HG03342 (cell line): ENCODE measurements at regions not wholly inside any gene's neighbourhood (a gene's known extent, or its start where the extent isn't known, plus 50 kb on each side); places are given as distances from the start of the nearest gene placed in this dataset.

Source experiments
- ATAC-seq: cut with Tn5 transposase; IDR thresholded peaks from one replicate; pipeline ENCODE4 v1.9.1; 2021; ENCODE audit warnings: mild to moderate bottlenecking, moderate library complexity; ENCODE audit not compliant: unreplicated experiment

DNA sequence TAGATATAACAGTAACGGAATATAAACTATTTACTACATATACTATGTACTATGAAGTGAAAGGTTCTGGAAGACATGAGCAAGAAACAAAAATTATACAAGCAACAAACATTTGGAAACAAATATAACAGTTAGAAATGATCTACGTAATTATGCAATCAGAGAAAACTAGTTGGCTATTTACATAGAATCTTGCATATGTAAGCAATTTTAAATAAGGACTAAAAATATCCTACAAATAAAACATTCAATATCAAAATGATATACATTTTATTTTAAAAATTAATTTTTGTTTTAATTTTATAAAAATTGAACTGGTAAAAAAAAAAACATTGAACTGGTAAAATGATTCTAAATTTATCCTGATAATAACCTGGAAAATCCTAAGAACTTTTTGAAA, 642.5 kb upstream of the PCDH10 start:
- no peak for ATAC-seq

DNA sequence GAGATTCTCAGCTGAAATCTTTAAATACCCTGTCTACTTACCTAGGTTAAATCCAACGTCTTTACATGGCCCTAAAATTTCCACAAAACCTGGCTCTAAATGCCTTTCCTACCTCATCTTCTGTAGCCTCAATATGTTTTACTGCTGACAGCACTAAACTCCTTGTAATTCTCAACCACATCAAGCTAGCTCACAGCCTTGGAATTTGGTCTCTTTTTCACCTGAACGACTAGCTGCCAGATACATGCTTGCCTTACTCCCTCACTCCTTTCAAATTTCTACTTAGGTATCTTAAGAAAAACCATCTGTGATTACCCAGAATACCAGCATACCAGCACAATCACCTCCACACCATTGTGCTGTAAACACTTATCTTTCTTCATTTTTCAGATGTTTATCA, 635.6 kb upstream of the PCDH10 start:
- ATAC-seq: no peak

DNA sequence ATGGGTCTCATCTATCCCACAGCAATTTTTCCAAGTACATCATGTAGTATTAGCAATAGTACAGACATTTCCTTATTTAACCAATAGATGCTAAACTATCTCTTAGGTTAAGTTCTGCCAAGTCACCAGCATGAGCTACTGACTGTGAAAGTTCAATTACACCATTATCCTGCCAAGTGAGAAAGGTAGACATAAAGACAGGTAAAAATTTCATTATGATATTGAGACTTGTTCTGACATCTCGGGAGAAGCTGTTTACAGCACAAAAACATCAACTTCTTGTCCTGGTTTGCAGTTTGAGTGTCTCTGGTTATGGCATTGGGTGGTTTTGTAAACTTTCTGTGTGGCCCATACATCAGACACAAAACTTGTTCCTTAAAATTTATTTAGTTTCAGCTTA, 622.4 kb upstream of the PCDH10 start:
- ATAC-seq: no peak

DNA sequence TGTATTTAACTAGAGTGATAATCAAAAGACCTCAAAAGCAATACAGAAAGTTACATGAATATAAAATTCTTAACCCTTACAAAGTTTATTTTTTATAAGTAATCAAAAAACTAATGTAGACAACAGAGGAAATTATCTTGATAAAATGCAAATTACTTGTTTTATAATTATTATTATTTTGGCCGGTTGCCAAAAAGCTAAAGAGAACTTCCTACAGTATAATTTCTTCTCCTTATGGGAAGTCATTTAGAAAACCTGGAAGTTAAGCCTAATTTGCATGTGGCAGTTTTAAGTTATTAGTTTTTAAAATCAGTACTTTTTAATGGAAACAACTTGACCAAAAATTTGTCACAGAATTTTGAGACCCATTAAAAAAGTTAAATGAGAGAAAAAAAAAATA, 621.3 kb upstream of the PCDH10 start:
- ATAC-seq: no peak

DNA sequence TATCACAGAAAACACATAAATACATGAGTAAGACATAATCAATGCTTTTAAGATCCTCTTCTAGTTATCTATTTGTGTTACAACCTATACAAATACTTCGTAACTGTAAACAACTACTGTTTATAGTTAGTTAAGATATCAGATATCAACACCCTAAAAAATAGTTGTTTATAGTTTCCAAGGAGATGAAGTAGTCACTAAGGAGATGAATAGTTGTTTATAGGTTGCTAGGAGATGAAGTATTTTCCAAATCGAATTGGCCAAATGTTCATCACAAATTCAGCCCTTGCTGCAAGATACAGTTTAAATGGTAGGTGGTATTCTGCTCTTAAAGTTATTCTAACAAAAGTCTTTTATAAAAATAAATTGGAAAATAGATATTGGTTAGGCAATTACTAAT, 618.2 kb upstream of the PCDH10 start:
- no peak for ATAC-seq

DNA sequence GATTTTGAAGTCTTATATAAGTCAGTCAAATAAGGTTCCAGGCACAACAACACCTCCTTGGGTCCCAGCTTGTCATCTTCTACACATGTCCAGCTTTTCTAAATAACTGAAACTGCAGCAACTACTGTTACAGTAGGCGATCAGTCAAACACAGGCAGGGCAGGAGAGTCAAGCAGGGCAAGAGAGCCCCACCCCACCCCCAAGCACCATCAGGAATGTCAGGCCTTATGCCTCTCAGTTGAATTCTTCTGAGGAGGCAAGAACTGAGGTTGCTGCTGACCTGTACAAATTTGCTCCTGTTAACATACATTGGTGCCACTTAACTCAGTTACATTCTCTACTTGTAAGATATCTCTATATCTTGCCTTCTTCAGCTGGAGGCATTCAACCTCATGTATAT, 608.8 kb upstream of the PCDH10 start:
- ATAC-seq: no peak

DNA sequence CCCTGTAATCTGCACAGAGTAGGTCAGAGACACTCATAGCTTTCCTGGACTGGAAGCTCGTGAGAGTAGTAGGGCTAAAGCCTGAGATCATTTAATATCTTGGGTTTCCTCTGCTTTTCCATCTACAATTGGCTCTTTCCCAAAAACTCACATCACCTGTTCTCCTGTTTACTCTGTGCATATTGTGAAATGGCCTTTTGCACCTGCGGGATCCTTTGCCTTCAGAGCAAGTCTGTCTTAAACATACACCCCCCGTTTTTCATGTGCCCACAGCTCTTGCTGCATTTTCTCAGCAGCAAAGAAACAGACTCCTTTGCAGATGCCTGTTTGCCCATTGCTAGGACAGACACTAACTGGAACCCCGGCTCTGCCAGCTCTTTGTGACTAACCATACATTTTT, 608.3 kb upstream of the PCDH10 start:
- no peak for ATAC-seq

DNA sequence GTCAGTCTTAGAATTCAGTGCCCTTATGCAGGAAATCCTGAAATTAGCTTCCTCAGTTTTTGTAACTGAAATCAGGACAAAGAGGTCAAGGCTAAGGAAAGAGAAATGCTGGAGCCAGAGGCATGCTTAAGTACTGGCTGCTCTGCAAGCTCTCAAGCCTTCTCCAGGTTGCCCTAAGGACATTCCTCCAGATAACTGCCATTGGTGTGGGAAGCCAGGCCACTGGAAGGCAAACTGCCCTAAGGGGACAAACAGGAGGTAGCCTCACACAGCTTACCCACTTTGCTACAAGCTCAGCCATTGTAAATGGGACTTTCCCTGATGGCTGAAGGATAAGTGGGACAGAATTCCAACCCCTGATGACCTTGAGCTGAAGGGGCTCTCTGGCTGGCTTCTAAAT, 606.9 kb upstream of the PCDH10 start:
- no peak for ATAC-seq

DNA sequence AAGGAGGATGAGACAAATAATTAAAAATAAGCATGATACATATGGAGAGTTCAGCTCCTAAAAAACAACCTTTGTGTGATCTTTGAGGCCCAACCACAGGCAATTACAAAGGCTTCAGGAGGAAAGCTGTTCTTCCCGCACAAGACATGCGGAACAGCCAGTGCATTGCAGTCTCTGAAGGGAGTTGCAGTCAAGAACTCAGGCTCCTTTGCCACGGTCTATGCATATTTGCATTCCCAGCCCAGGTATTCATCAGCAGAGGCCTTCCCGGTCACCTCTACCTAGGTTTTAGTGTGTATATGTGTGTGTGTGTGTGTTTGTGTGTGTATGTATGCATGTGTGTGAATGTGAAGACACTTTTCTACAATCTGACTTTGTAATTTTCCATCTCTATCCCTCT, 600.6 kb upstream of the PCDH10 start:
- no peak for ATAC-seq

DNA sequence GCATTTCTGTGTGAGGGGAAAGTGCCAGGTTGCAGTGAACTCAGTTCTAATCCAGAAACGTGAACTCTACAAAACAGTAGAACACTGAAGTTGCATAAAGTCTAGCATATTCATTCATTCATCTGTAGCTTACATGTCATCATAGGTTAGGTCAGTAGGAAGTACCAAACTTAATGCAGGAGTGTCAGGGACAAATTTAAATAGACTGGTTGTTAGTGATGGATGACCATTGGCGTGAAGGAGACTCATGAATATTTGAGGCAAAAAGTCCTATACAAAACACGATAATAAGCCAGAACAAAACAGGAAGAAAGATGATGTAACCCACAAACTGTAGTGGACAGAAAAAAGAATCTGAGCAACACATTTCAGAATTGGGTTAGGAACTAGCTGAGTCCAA, 592.8 kb upstream of the PCDH10 start:
- ATAC-seq: no peak

DNA sequence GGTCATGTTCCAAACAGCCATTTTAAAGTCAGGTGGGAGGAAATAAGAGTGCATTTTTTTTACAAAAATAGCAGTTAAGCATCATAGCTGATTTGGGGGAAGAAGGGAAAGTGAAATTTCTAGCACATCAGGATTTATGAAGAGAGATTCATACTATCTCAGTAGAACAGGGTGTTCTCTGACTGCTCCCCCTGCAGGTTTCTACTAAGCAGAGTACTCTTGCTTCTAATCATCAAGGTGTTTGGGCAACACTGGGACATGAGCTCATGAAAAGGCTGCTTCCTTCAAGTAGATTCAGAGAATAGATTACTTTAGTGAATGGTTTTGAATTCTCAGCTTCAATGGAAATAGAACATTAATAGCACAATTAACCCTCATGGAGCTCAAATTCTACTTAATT, 591.4 kb upstream of the PCDH10 start:
- ATAC-seq: no peak

DNA sequence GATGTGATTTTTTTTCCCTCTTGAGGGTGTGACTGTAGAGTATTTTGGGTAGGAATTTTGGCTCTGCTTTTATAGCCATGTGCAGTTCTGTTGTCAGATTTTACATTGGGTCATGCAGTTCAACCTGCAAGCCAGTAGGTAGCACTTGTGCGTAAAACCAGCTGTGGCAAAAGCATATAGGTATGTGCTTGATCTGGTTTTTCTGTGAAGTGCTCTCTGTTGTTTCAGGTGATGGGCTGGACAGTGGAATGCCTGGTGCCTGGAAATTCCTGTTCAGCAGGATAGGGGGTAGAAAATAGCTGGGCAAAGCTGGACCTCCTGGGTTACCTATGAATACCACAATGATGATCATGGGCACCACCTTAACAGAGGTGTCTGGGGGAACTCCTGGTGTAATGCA, 584.2 kb upstream of the PCDH10 start:
- ATAC-seq: no peak

DNA sequence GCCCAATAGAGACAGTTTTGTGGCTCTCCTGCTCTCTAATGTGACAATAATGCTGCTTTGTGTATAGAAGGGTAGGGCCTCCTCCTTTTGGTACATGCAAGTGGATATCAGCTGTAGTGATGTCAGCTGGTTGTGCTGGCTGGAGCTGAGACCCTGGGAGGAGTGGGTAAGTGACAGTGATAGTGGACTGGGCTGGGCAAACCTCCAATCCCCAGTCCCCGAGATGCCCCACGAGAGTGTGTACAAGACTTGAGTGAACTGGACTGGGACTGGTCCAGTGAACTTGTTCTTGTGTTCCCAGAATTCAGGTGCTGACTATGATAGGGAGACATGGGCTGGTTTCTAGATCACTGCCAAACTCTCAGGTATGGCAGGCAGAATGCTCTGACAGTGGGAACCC, 583.6 kb upstream of the PCDH10 start:
- ATAC-seq: no peak

DNA sequence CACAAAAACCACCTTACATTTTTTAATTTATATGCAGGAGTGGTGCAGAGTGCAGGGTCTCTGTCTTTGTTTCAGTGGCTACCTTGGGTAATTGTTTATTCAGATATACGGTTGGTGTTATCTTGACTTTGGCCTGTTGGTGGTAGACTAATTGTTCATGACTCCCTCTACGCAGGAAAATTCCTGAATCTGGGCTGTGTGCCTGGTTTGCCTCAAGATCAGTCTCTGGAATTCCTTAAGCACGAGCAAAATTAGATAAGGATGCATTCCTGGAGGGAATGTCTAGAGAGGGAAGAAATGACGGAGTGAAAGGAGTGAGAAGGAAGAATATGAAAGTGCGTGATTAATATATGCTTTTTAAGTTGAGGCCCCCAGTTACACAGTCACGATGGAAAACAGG, 576.9 kb upstream of the PCDH10 start:
- ATAC-seq: no peak

DNA sequence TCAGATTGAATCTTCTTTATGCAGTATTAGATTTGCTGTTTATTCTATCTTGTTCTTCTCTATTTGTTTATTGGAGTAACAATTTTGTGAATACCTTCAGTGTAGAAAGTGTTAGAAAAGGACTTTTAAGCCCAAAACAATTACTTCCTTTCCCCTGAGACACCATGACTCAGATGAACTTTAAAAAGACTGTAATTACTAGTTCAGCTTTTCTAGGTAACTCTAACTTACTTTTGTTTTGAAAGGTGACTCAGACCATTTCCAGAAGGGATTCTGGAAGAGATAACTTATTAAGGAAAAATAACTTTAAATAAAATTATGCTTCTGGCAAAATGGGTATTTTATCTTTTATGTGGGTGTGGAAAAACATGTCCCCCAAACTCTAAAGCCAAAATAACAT, 561.5 kb upstream of the PCDH10 start:
- ATAC-seq: no peak

DNA sequence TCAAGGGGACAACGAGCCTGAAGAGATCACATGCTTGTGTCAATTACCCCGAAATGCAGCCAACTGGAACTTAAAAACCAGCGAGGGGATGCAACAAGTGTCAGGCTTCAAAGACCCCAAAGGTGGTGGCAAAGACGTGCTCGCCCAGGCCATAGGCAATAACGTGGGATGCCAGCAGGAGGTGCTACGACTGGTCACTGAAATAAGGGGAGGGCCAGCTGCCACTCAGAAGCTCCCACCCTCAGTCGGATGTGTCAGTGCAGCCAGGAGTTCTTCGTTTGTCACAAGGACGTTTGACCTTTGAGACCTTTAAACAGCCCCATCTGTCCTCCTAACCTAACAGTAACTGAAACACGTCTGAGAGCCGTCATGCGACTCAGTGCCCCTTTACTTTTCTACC, 556.8 kb upstream of the PCDH10 start:
- no peak for ATAC-seq

DNA sequence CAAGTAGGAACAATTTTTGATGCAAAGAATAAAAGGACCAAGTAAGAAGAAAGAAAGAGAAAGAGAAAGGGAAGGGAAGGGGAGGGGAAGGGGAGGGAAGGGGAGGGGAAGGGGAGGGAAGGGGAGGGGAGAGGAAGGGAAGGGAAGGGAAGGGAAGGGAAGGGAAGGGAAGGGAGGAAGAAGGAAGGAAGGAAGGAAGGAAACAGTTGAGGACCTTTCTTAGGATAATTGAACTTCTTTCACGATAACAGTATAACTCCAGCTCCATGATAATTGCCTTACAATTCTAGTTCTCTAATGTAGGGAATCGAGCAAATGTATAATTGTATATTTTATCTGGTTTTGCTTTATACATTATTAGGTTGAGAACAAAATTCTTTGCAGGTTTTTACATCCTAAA, 556.2 kb upstream of the PCDH10 start:
- ATAC-seq: no peak

DNA sequence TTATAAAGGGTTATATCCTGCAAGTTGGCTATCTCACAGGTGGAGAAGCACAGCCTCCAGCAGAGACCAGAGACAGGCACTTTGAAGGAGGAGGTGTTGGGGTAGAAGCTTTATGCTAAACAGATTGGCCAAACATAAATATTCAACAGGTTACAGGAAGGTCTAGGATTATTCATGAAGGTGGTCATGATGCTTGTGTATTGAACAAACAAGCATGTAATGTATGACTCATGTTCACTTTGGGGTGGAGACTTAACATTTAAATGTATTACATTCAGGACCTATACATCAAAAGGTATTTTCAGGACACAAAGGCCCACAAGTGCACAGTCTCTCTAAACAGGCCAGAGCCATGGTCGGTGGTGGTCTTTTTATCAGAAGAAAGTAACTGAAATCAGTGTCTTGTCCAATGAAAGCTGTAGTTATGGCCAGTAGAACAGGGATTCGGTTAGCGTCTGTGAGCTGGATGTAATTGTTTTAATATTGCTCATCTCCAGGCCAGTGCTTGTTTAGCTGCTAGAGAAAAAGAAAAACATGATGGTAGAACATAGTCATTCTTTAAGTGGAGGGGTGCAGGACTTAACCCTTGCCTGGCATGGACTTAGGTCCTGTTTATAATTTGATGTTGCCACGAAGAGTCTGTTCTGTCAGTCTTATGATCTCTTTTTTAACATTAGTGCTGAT, 555.2 kb upstream of the PCDH10 start:
- no peak for ATAC-seq

DNA sequence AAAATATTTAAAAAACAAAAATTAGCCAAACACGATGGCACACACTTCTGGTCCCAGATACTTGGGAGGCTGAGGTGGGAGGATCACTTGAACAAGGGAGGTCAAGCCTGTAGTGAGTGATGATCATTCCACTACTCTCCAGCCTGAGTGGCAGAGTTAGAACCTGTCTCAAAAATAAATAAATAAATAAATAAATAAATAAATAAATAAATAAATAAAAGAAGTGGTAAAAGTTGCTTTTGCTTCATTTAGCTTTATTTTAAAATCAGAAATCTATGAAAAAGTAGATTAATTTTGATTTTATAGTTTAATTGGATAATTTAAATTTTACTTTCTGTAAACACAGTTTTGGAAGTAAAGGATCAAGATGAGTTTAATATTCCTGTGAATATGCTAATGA, 552.9 kb upstream of the PCDH10 start:
- no peak for ATAC-seq

DNA sequence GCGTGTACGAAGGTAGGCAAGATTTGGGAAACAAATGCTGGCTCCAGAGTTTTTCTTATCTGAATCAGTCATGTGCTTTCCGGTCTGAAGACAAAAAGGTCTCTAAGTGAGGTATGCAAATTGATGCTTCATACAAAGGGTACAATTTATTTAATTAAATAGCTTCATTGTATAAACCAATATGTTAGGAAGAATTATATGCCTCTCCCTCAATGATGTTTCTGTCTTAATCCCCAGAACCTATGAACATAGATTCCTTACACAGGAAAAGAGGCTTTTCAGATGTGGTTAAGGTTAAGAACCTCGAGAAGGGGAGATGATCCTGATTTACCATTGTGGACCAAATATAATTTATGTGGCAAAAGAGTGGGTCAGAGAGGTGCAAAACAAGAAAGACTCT, 543.5 kb upstream of the PCDH10 start:
- ATAC-seq: no peak

DNA sequence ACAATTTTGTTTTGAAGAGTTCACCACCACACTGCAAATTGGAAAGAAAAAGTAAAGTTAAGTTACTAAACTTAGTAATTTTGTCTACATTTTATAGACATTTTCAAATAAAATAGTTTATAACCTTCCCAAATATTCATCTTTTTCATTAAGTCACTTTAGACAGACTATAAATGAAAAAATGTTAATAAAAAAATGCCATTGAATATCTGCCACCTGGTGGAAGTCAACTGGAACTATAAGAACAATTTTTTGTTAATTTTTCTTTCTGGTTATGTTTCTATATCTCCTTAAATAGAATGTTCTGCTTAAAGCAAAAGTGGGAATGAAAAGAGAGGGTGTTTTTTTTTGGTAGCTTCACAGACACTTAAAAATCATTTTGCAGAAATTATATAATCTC, 534.4 kb upstream of the PCDH10 start:
- no peak for ATAC-seq

DNA sequence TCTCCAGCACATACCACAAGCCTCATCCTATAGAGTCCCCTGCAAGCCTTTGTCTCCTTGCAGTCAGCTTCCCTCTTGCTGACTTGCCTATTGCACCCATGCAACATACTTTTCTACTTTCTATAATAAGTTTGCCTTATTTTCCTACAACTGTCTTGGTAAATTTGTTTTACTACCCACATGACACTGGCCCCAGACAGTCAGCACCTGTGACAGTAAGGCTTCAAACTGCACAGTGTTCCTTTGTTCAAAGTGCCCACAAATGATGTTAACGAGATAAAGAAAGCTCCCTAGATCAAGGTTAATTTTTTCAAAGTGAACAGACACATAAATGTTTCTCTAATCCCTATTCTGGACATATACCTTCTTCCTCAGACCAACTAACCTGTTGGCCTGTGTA, 529.1 kb upstream of the PCDH10 start:
- ATAC-seq: no peak

DNA sequence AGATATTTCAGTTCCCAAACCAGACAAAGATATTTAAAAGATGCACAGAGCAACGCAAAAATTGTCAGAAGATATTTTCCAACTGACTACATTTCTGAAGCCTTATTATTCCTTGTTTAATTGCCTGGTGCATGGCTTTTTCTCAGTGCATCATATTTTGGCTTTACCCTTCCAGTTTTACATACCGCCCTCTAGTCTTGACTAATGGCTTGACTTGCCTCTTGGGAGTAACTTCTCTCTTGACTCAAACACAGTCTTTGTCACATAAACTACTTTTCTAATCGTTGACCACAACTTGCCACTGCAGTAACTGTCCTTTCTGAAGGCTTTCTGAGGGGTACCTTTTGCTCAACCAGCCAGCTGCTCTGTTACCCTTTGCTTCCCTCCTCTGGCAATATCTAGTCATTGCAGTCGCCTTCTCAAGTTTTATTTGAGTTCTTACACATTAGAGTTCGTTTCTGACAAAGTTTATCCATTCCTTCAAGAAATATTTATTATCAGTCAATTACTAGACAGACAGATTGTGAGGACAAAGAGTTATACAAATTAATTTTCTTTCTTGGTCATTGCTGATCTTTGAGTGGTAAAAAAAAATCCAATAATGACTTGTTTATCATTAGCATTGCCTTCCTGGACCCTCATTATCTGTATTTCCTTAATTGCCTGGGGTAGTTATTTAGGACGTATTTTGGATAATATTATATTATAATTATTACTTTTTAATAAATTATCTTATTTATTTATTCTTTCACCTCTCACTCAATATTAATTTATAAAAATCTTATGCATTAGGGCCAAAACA, 506.9 kb upstream of the PCDH10 start:
- ATAC-seq: peak; percentile 66
